Testis (tissue), 2 donors: ENCODE measurements at regions not wholly inside any gene's neighbourhood (a gene's known extent, or its start where the extent isn't known, plus 50 kb on each side); places are given as distances from the start of the nearest gene placed in this dataset.

Experiments used
- DNase-seq: peaks from one replicate; pipeline ENCODE4 v3.0.0-alpha.2; 2019
- H3K27ac ChIP-seq, 2 donors: fragments of 200-600 bp; sonication (generic); one replicate each; pipeline ENCODE4 v1.5.1; 2019
- H3K27me3 ChIP-seq: fragments of 200-600 bp; sonication (generic); one replicate; pipeline ENCODE4 v1.5.1; 2019
- H3K36me3 ChIP-seq: fragments of 200-600 bp; sonication (generic); one replicate; pipeline ENCODE4 v1.5.1; 2017; ENCODE audit warnings: low read depth; ENCODE audit errors: missing control alignments
- H3K4me1 ChIP-seq: fragments of 200-600 bp; sonication (generic); one replicate; pipeline ENCODE4 v1.5.1; 2019
- H3K4me3 ChIP-seq, 2 donors: fragments of 200-600 bp; sonication (generic); one replicate each; pipeline ENCODE4 v1.5.1; 2017 to 2019
- H3K9me3 ChIP-seq: fragments of 200-600 bp; sonication (generic); one replicate; pipeline ENCODE4 v1.5.1; 2017
- POLR2A ChIP-seq: fragments of 450-650 bp; IDR thresholded peaks from one replicate; pipeline ENCODE4 v1.6.1; 2017; ENCODE audit warnings: antibody characterized with exemption, mild to moderate bottlenecking, moderate library complexity
- WGBS, 2 donors: methylation state at CpG; one replicate each; pipeline ENCODE4 v1.1.5; 2018; 5-methylcytosine and 5-hydroxymethylcytosine counted together
- intact Hi-C: fragments of 100-400 bp; cut with DNase I; formaldehyde crosslinking; loops from one replicate; pipeline ENCODE4 v1.15.1; 2023; ENCODE audit warnings: low total_unique reads
- TF ChIP-seq, protein P1 (sequence below), 3 experiments: fragments of 450-650 bp in 2 of 3; fragments of 200-600 bp in 1 of 3; sonication (generic) in 1 of 3; IDR thresholded peaks; one replicate each; pipeline ENCODE4 v1.5.1; 2016 to 2019; ENCODE audit warnings: antibody characterized with exemption in 3 of 3, mild to moderate bottlenecking in 2 of 3, moderate library complexity in 1 of 3

DNA sequence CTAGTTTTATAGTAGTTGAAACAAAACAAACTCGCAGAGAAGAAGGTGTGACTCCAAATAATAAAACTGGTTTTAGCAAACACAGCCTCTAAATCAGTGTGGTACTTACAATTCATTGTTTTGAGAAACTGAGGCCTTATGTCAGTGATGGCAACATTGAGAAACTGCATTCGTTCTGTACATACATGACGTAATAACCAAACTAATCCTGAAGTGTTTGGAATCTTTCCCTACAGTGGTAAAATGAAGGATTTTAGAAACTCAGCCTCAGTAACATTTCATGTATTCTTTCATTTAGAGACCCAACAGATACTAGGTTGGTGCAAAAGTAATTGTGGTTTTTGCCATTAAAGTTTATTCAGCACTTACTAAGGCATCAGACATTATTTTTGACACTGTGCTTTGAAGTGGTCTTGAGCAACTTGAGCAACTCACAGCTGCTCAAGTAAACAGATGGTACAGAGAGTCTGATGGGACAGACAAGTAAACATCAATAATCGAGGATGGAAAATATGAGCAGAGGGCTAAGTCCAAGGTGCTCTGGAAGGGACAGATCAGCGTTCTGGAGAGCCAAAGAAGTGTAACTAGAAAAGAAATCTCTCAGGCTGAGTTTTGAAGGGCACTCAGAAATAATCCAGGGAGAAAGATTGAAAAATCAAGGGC, 390.8 kb upstream of the BOD1L1 start:
- no peak for DNase-seq
- Histone ChIP-seq H3K9me3 (no peaks in the 10 kb centered on the region), H3K27ac (no peak overlapping the region), H3K27me3 (no peaks in the 10 kb centered on the region), H3K36me3 (no peaks in the 10 kb centered on the region), H3K4me3 (no peak overlapping the region), H3K4me1 (no peaks in the 10 kb centered on the region)
- 75 to 81% methylated on average over 5 of the region's 5 CpGs for WGBS, 2 donors
- TF ChIP-seq, protein P1, sequence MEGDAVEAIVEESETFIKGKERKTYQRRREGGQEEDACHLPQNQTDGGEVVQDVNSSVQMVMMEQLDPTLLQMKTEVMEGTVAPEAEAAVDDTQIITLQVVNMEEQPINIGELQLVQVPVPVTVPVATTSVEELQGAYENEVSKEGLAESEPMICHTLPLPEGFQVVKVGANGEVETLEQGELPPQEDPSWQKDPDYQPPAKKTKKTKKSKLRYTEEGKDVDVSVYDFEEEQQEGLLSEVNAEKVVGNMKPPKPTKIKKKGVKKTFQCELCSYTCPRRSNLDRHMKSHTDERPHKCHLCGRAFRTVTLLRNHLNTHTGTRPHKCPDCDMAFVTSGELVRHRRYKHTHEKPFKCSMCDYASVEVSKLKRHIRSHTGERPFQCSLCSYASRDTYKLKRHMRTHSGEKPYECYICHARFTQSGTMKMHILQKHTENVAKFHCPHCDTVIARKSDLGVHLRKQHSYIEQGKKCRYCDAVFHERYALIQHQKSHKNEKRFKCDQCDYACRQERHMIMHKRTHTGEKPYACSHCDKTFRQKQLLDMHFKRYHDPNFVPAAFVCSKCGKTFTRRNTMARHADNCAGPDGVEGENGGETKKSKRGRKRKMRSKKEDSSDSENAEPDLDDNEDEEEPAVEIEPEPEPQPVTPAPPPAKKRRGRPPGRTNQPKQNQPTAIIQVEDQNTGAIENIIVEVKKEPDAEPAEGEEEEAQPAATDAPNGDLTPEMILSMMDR (IDR thresholded peaks at IDR 0.05) = no peak
- intact Hi-C loops = no loop called here

DNA sequence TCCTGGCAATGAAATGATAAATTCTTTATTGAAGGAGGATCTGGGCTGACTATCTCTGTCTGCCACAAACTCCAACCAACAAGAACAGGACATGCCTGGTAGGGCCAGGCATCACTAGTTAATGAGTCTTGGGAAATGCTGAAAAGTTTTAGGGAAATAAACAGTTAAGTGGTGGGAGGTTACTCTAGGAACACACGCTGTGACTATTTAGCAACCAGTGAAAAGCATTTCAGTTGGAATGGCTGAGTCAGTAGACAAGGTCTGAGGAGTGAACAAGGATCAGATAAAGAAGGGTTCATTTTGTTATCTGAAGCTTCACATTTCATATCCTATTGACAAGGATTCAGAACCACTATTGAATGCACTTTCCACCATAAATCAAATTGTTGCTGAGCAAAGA, 394.9 kb upstream of the BOD1L1 start:
- H3K27ac ChIP-seq = no peak overlapping the region
- no peaks in the 10 kb centered on the region for H3K4me1 ChIP-seq
- no peaks in the 10 kb centered on the region for H3K9me3 ChIP-seq
- H3K36me3 ChIP-seq = no peaks in the 10 kb centered on the region
- no peak for TF ChIP-seq POLR2A
- TF ChIP-seq, protein P1 (IDR thresholded peaks at IDR 0.05) = no peak
- intact Hi-C loops = no loop called here
- H3K4me3 ChIP-seq = no peak overlapping the region
- H3K27me3 ChIP-seq = no peaks in the 10 kb centered on the region
- 44 to 48% methylated on average over 1 of the region's 1 CpG for WGBS, 2 donors
- no peak for DNase-seq

- no peak overlapping the region for H3K27ac ChIP-seq
- 86 to 99% methylated on average over 3 of the region's 3 CpGs for WGBS, 2 donors
- H3K4me1 ChIP-seq = no peaks in the 10 kb centered on the region
- H3K4me3 ChIP-seq = no peak overlapping the region
- no peaks in the 10 kb centered on the region for H3K9me3 ChIP-seq
- TF ChIP-seq, protein P1 (IDR thresholded peaks at IDR 0.05) = no peak
- no peak for TF ChIP-seq POLR2A
- DNase-seq = no peak
- H3K36me3 ChIP-seq = no peaks in the 10 kb centered on the region
- H3K27me3 ChIP-seq = no peaks in the 10 kb centered on the region
- intact Hi-C loops = no loop called here
Observed at GRCh38 chr4:14023036-14023435, 395.5 kb upstream of the BOD1L1 start.

DNA sequence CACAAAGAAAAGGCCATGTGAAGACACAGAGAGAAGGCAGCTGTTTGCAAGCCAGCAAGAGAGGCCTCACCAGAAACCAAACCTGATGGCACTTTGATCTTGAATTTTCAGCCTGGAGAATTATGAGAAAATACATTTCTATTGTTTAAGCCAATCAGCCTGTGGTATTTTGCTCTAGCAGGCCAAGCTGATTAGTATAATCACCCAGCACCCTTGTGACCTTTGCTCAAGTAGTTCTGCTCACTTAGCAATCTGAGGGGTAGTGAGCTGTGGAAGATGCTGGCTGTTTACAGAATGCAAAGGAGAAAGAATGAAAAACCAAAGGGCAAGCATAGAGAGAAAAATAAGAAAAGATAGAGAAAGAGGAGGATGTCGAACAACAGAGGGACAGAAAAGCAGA, 396.4 kb upstream of the BOD1L1 start:
- 88 to 94% methylated on average over 1 of the region's 1 CpG for WGBS, 2 donors
- TF ChIP-seq POLR2A = no peak
- TF ChIP-seq, protein P1 (IDR thresholded peaks at IDR 0.05) = no peak
- intact Hi-C loops = no loop called here
- Histone ChIP-seq H3K36me3 (no peaks in the 10 kb centered on the region), H3K4me3 (no peak overlapping the region), H3K27me3 (no peaks in the 10 kb centered on the region), H3K9me3 (no peaks in the 10 kb centered on the region), H3K4me1 (peaks cover 2% of the 10 kb centered on the region), H3K27ac (no peak overlapping the region)
- no peak for DNase-seq

GRCh38 chr4:14025111-14025510, 397.6 kb upstream of the BOD1L1 start:
- no peak for DNase-seq

More at GRCh38 chr4:14025111-14025510, 397.6 kb upstream of the BOD1L1 start:
- TF ChIP-seq, protein P1 (IDR thresholded peaks at IDR 0.05) = no peak
- no peak for TF ChIP-seq POLR2A
- Histone ChIP-seq H3K36me3 (no peaks in the 10 kb centered on the region), H3K4me1 (peaks cover 6% of the 10 kb centered on the region), H3K27ac (no peak overlapping the region), H3K4me3 (no peak overlapping the region), H3K27me3 (no peaks in the 10 kb centered on the region), H3K9me3 (no peaks in the 10 kb centered on the region)
- intact Hi-C loops = no loop called here
- 61 to 70% methylated on average over 5 of the region's 5 CpGs for WGBS, 2 donors
